ENCODE measurements at regions not wholly inside any gene's neighbourhood (a gene's known extent, or its start where the extent isn't known, plus 50 kb on each side); places are given as distances from the start of the nearest gene placed in this dataset.
"Not testable (repeated sequence)": the region's sequence is repeated elsewhere in the genome, so short reads cannot be mapped to it uniquely, and the experiment has no call there.

GRCh38 chr17:52636443-52636842 lies 477.9 kb upstream of the CA10 start:
- no peak for DNase-seq (ENCODE audit: low read depth in 2 of 3, low spot score in 1 of 3)

GRCh38 chr17:52606590-52606989 lies 448.1 kb upstream of the CA10 start:
- DNase-seq (ENCODE audit: low read depth in 2 of 3, low spot score in 1 of 3) = no peak

- DNase-seq (ENCODE audit: low read depth in 2 of 3, low spot score in 1 of 3) = no peak
These were observed 447.6 kb upstream of the CA10 start for GRCh38 chr17:52606098-52606497.

GRCh38 chr17:52604105-52604504 lies 445.6 kb upstream of the CA10 start:
- no peak for DNase-seq (ENCODE audit: low read depth in 2 of 3, low spot score in 1 of 3)

- DNase-seq (ENCODE audit: low read depth in 2 of 3, low spot score in 1 of 3) = not testable (repeated sequence)
These were observed 439.1 kb upstream of the CA10 start for GRCh38 chr17:52597452-52598215.

- no peak for DNase-seq (ENCODE audit: low read depth in 2 of 3, low spot score in 1 of 3)
These were observed 436.0 kb upstream of the CA10 start for GRCh38 chr17:52594516-52594915.

- DNase-seq (ENCODE audit: low read depth in 2 of 3, low spot score in 1 of 3) = no peak
These were observed 388.5 kb upstream of the CA10 start for GRCh38 chr17:52546990-52547389.

GRCh38 chr17:52546493-52546892 lies 388.0 kb upstream of the CA10 start:
- DNase-seq (ENCODE audit: low read depth in 2 of 3, low spot score in 1 of 3) = no peak

- no peak for DNase-seq (ENCODE audit: low read depth in 2 of 3, low spot score in 1 of 3)
These were observed 378.9 kb upstream of the CA10 start for GRCh38 chr17:52537421-52537820.

GRCh38 chr17:52536489-52536888 lies 378.0 kb upstream of the CA10 start:
- no peak for DNase-seq (ENCODE audit: low read depth in 2 of 3, low spot score in 1 of 3)

GRCh38 chr17:52532373-52532772 lies 373.9 kb upstream of the CA10 start:
- no peak for DNase-seq (ENCODE audit: low read depth in 2 of 3, low spot score in 1 of 3)

- DNase-seq (ENCODE audit: low read depth in 2 of 3, low spot score in 1 of 3) = no peak
These were observed 365.7 kb upstream of the CA10 start for GRCh38 chr17:52524096-52524637.

- no peak for DNase-seq (ENCODE audit: low read depth in 2 of 3, low spot score in 1 of 3)
These were observed 358.7 kb upstream of the CA10 start for GRCh38 chr17:52517176-52517575.

GRCh38 chr17:52515927-52516326 lies 357.4 kb upstream of the CA10 start:
- DNase-seq (ENCODE audit: low read depth in 2 of 3, low spot score in 1 of 3) = no peak

GRCh38 chr17:52505601-52506000 lies 347.1 kb upstream of the CA10 start:
- no peak for DNase-seq (ENCODE audit: low read depth in 2 of 3, low spot score in 1 of 3)

GRCh38 chr17:52504081-52504480 lies 345.6 kb upstream of the CA10 start:
- DNase-seq (ENCODE audit: low read depth in 2 of 3, low spot score in 1 of 3) = no peak

GRCh38 chr17:52495646-52496045 lies 337.1 kb upstream of the CA10 start:
- DNase-seq (ENCODE audit: low read depth in 2 of 3, low spot score in 1 of 3) = no peak

- DNase-seq (ENCODE audit: low read depth in 2 of 3, low spot score in 1 of 3) = no peak
These were observed 323.8 kb upstream of the CA10 start for GRCh38 chr17:52482271-52482670.

GRCh38 chr17:52477824-52478699 lies 319.5 kb upstream of the CA10 start:
- DNase-seq (ENCODE audit: low read depth in 2 of 3, low spot score in 1 of 3) = no peak

- no peak for DNase-seq (ENCODE audit: low read depth in 2 of 3, low spot score in 1 of 3)
These were observed 318.3 kb upstream of the CA10 start for GRCh38 chr17:52476638-52477313.

GRCh38 chr17:52470553-52470952 lies 312.0 kb upstream of the CA10 start:
- no peak for DNase-seq (ENCODE audit: low read depth in 2 of 3, low spot score in 1 of 3)

- DNase-seq (ENCODE audit: low read depth in 2 of 3, low spot score in 1 of 3) = no peak
These were observed 306.9 kb upstream of the CA10 start for GRCh38 chr17:52465407-52465806.

All from stimulated activated CD4-positive, alpha-beta T cell treated with anti-CD3 and anti-CD28 coated beads, Interleukin-12 subunit alpha, Interleukin-12 subunit beta, amount 100 ng/mL, for 48 hours (primary cell).